ENCODE measurements at regions not wholly inside any gene's neighbourhood (a gene's known extent, or its start where the extent isn't known, plus 50 kb on each side); places are given as distances from the start of the nearest gene placed in this dataset.

GRCh38 chr1:57991289-57991688, 555.2 kb downstream of the OMA1 start:
- Histone ChIP-seq H4K20me1 (ENCODE audit: insufficient read depth, poor library complexity, severe bottlenecking) (no peaks in the 10 kb centered on the region), H3K27ac (no peak overlapping the region), H3K4me1 (ENCODE audit: insufficient read depth) (no peaks in the 10 kb centered on the region), H3K9me2 (replicated peaks; ENCODE audit: insufficient read depth) (no peaks in the 10 kb centered on the region), H3K9me3 (ENCODE audit: low read depth) (no peaks in the 10 kb centered on the region), H2AFZ (no peak overlapping the region), H3K4me3 (no peak overlapping the region), H3K79me2 (no peaks in the 10 kb centered on the region), H3K4me2 (no peak overlapping the region), H3K27me3 (no peaks in the 10 kb centered on the region), H3K36me3 (replicated peaks; ENCODE audit: insufficient read depth, low read depth) (no peaks in the 10 kb centered on the region)
- TF ChIP-seq EZH2 (IDR thresholded peaks at IDR 0.05; ENCODE audit: borderline replicate concordance) (no peak), EZH2phosphoT487 (IDR thresholded peaks at IDR 0.05; ENCODE audit: low read depth, severe bottlenecking, unreplicated experiment) (no peak), CTCF (IDR thresholded peaks at IDR 0.05; ENCODE audit: poor library complexity) (no peak)
- 96% methylated on average over 7 of the region's 7 CpGs for WGBS (ENCODE audit: low lambda C conversion rate, missing lambda C conversion rate)
- DNase-seq (ENCODE audit: low spot score) = no peak

- 100% methylated on average over 1 of the region's 1 CpG for WGBS (ENCODE audit: low lambda C conversion rate, missing lambda C conversion rate)
- H4K20me1 ChIP-seq (ENCODE audit: insufficient read depth, poor library complexity, severe bottlenecking) = no peaks in the 10 kb centered on the region
Observed at GRCh38 chr1:57989877-57990276, 556.6 kb downstream of the OMA1 start.

GRCh38 chr1:57987523-57987922, 559.0 kb downstream of the OMA1 start:
- Histone ChIP-seq H3K9me2 (replicated peaks; ENCODE audit: insufficient read depth) (no peaks in the 10 kb centered on the region), H2AFZ (no peak overlapping the region), H3K27me3 (no peaks in the 10 kb centered on the region), H3K36me3 (replicated peaks; ENCODE audit: insufficient read depth, low read depth) (no peaks in the 10 kb centered on the region), H4K20me1 (ENCODE audit: insufficient read depth, poor library complexity, severe bottlenecking) (no peaks in the 10 kb centered on the region), H3K4me3 (no peak overlapping the region), H3K9me3 (ENCODE audit: low read depth) (no peaks in the 10 kb centered on the region), H3K4me2 (no peak overlapping the region), H3K79me2 (no peaks in the 10 kb centered on the region), H3K27ac (no peak overlapping the region), H3K4me1 (ENCODE audit: insufficient read depth) (no peaks in the 10 kb centered on the region)
- 68% methylated on average over 4 of the region's 4 CpGs for WGBS (ENCODE audit: low lambda C conversion rate, missing lambda C conversion rate)
- TF ChIP-seq EZH2phosphoT487 (IDR thresholded peaks at IDR 0.05; ENCODE audit: low read depth, severe bottlenecking, unreplicated experiment) (no peak), CTCF (IDR thresholded peaks at IDR 0.05; ENCODE audit: poor library complexity) (no peak), EZH2 (IDR thresholded peaks at IDR 0.05; ENCODE audit: borderline replicate concordance) (no peak)
- DNase-seq (ENCODE audit: low spot score) = no peak

More at GRCh38 chr1:57989877-57990276, 556.6 kb downstream of the OMA1 start:
- no peak for DNase-seq (ENCODE audit: low spot score)
- no peaks in the 10 kb centered on the region for H3K4me1 ChIP-seq (ENCODE audit: insufficient read depth)
- no peaks in the 10 kb centered on the region for H3K27me3 ChIP-seq
- H3K4me2 ChIP-seq = no peak overlapping the region
- no peak overlapping the region for H3K27ac ChIP-seq
- no peaks in the 10 kb centered on the region for H3K9me3 ChIP-seq (ENCODE audit: low read depth)
- H3K36me3 ChIP-seq (replicated peaks; ENCODE audit: insufficient read depth, low read depth) = no peaks in the 10 kb centered on the region
- no peak overlapping the region for H3K4me3 ChIP-seq
- no peak for TF ChIP-seq EZH2phosphoT487 (IDR thresholded peaks at IDR 0.05; ENCODE audit: low read depth, severe bottlenecking, unreplicated experiment)
- no peak for TF ChIP-seq EZH2 (IDR thresholded peaks at IDR 0.05; ENCODE audit: borderline replicate concordance)
- no peak for TF ChIP-seq CTCF (IDR thresholded peaks at IDR 0.05; ENCODE audit: poor library complexity)
- no peaks in the 10 kb centered on the region for H3K79me2 ChIP-seq
- H3K9me2 ChIP-seq (replicated peaks; ENCODE audit: insufficient read depth) = no peaks in the 10 kb centered on the region
- H2AFZ ChIP-seq = no peak overlapping the region

- Histone ChIP-seq H3K4me2 (no peak overlapping the region), H3K9me3 (ENCODE audit: low read depth) (no peaks in the 10 kb centered on the region), H3K36me3 (replicated peaks; ENCODE audit: insufficient read depth, low read depth) (no peaks in the 10 kb centered on the region), H3K9me2 (replicated peaks; ENCODE audit: insufficient read depth) (no peaks in the 10 kb centered on the region), H3K4me1 (ENCODE audit: insufficient read depth) (no peaks in the 10 kb centered on the region), H3K79me2 (no peaks in the 10 kb centered on the region), H3K27ac (no peak overlapping the region), H2AFZ (no peak overlapping the region), H3K27me3 (no peaks in the 10 kb centered on the region), H4K20me1 (ENCODE audit: insufficient read depth, poor library complexity, severe bottlenecking) (no peaks in the 10 kb centered on the region), H3K4me3 (no peak overlapping the region)
- TF ChIP-seq EZH2 (IDR thresholded peaks at IDR 0.05; ENCODE audit: borderline replicate concordance) (no peak), EZH2phosphoT487 (IDR thresholded peaks at IDR 0.05; ENCODE audit: low read depth, severe bottlenecking, unreplicated experiment) (no peak), CTCF (IDR thresholded peaks at IDR 0.05; ENCODE audit: poor library complexity) (no peak)
- DNase-seq (ENCODE audit: low spot score) = no peak
- WGBS (ENCODE audit: low lambda C conversion rate, missing lambda C conversion rate) = 74% methylated on average over 5 of the region's 5 CpGs
Observed at GRCh38 chr1:57986432-57986831, 560.1 kb downstream of the OMA1 start.
